ENCODE measurements at regions not wholly inside any gene's neighbourhood (a gene's known extent, or its start where the extent isn't known, plus 50 kb on each side); places are given as distances from the start of the nearest gene placed in this dataset.

DNA sequence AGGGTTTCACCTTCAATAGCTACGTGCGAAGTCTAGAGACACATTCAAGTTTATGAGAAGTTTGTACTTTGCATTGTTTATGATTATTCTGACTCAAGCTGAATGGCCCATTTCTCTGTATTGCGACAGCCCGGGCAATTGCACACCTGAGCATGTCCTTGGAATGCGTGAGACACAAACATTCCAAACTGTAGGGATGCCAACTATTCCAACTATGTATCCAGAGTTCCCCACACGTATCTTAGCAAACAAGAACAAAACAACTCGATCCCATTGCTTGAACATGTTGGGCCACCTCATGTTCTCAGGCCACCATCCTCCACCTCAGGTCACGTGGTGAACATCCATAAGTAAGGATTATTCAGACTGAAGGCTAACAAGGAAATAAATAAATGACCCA lies 51.4 kb upstream of the EGFR start:
- peaks cover 5% of the 10 kb centered on the region for H3K27me3 Mint-ChIP-seq
- no peak for ATAC-seq (ENCODE audit: low read depth in 2 of 2)

DNA sequence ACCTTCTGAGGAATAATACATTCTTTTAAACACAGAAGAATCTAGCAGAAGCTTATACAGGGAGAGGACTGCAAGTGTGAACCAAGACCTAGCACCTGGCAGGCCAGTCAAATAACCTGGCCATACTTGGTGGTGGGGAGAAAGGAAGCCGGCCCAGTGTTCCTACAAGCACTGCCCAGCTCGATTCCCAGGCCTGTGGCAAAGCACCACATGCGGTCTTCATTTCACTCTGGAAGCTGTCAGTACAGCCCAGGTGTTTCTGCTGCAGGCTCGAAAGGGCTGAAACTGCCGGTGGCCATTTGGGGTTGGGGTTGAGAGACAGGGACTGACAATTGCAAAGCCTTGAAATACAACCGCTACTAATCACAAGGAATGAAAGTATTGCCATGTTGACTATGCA lies 50.8 kb upstream of the EGFR start:
- Mint-ChIP-seq H3K27ac (no peak overlapping the region), H3K27me3 (peaks cover 5% of the 10 kb centered on the region), H3K4me1 (no peaks in the 10 kb centered on the region), H3K9me3 (peaks cover 0 to 5% (median 2%) of the 10 kb centered on the region in 7 donors), H3K36me3 (no peaks in the 10 kb centered on the region), H3K4me3 (no peak overlapping the region)
- Histone ChIP-seq H3K4me3 (ENCODE audit: low read depth, low read length) (no peak overlapping the region), H3K27me3 (ENCODE audit: control insufficient read depth, insufficient read depth, low read length) (peaks cover 3% of the 10 kb centered on the region), H3K4me1 (ENCODE audit: control insufficient read depth, insufficient read depth, low read length, poor library complexity, severe bottlenecking) (no peaks in the 10 kb centered on the region), H3K36me3 (ENCODE audit: control insufficient read depth, insufficient read depth, low read length) (no peaks in the 10 kb centered on the region), H3K9me3 (ENCODE audit: control insufficient read depth in 2 of 2, low read length in 2 of 2) (peaks cover 0 to 2% of the 10 kb centered on the region in 2 experiments), H3K27ac (ENCODE audit: insufficient read depth, low read length, poor library complexity, severe bottlenecking) (no peak overlapping the region)
- ATAC-seq (ENCODE audit: low read depth in 2 of 2) (no peak), DNase-seq (no peak)

More for the DNA sequence above, 51.4 kb upstream of the EGFR start:
- no peak overlapping the region for H3K27ac ChIP-seq (ENCODE audit: insufficient read depth, low read length, poor library complexity, severe bottlenecking)
- no peak for DNase-seq
- Mint-ChIP-seq H3K9me3 (peaks cover 0 to 2% (median 1%) of the 10 kb centered on the region in 7 donors), H3K27ac (no peak overlapping the region), H3K4me3 (no peak overlapping the region), H3K36me3 (no peaks in the 10 kb centered on the region), H3K4me1 (no peaks in the 10 kb centered on the region)
- no peak overlapping the region for H3K4me3 ChIP-seq (ENCODE audit: low read depth, low read length)
- H3K9me3 ChIP-seq (ENCODE audit: control insufficient read depth in 2 of 2, low read length in 2 of 2): no peaks in the 10 kb centered on the region
- no peaks in the 10 kb centered on the region for H3K4me1 ChIP-seq (ENCODE audit: control insufficient read depth, insufficient read depth, low read length, poor library complexity, severe bottlenecking)
- no peaks in the 10 kb centered on the region for H3K36me3 ChIP-seq (ENCODE audit: control insufficient read depth, insufficient read depth, low read length)
- H3K27me3 ChIP-seq (ENCODE audit: control insufficient read depth, insufficient read depth, low read length): peaks cover 3% of the 10 kb centered on the region
